ENCODE measurements at regions not wholly inside any gene's neighbourhood (a gene's known extent, or its start where the extent isn't known, plus 50 kb on each side); places are given as distances from the start of the nearest gene placed in this dataset.

GRCh38 chr5:31008231-31008630, 185.3 kb upstream of the CDH6 start:
- H3K4me2 ChIP-seq (ENCODE audit: low read length), result no peak overlapping the region
- H4K20me1 ChIP-seq (ENCODE audit: insufficient read depth, low read length), result no peaks in the 10 kb centered on the region
- no peak overlapping the region for H3K27ac ChIP-seq (ENCODE audit: low read length)
- H3K9ac ChIP-seq (ENCODE audit: low read length), result no peak overlapping the region
- no peak overlapping the region for H3K4me3 ChIP-seq (ENCODE audit: low read length)
- no peak overlapping the region for H2AFZ ChIP-seq (ENCODE audit: low read depth, low read length)
- no peaks in the 10 kb centered on the region for H3K27me3 ChIP-seq (ENCODE audit: low read depth, low read length)
- H3K36me3 ChIP-seq (replicated peaks; ENCODE audit: low read depth, low read length), result no peaks in the 10 kb centered on the region
- no peaks in the 10 kb centered on the region for H3K4me1 ChIP-seq (ENCODE audit: low read length)
- no peak for TF ChIP-seq EZH2phosphoT487 (IDR thresholded peaks at IDR 0.05; ENCODE audit: low read depth)
- no peak for TF ChIP-seq CTCF (IDR thresholded peaks at IDR 0.05; ENCODE audit: low read depth, low read length)
- H3K9me3 ChIP-seq (ENCODE audit: insufficient read depth, low read length), result no peaks in the 10 kb centered on the region
- no peaks in the 10 kb centered on the region for H3K79me2 ChIP-seq (ENCODE audit: low read length)

GRCh38 chr5:31007672-31008071, 185.8 kb upstream of the CDH6 start:
- TF ChIP-seq EZH2phosphoT487 (IDR thresholded peaks at IDR 0.05; ENCODE audit: low read depth) (no peak), CTCF (IDR thresholded peaks at IDR 0.05; ENCODE audit: low read depth, low read length) (no peak)

GRCh38 chr5:31000287-31000686, 193.2 kb upstream of the CDH6 start:
- Histone ChIP-seq H3K4me2 (ENCODE audit: low read length) (no peak overlapping the region), H3K9me3 (ENCODE audit: insufficient read depth, low read length) (no peaks in the 10 kb centered on the region), H3K27ac (ENCODE audit: low read length) (no peak overlapping the region), H3K4me1 (ENCODE audit: low read length) (no peaks in the 10 kb centered on the region), H2AFZ (ENCODE audit: low read depth, low read length) (no peak overlapping the region), H3K27me3 (ENCODE audit: low read depth, low read length) (no peaks in the 10 kb centered on the region), H3K4me3 (ENCODE audit: low read length) (no peak overlapping the region), H3K36me3 (replicated peaks; ENCODE audit: low read depth, low read length) (no peaks in the 10 kb centered on the region), H4K20me1 (ENCODE audit: insufficient read depth, low read length) (no peaks in the 10 kb centered on the region), H3K79me2 (ENCODE audit: low read length) (no peaks in the 10 kb centered on the region), H3K9ac (ENCODE audit: low read length) (no peak overlapping the region)
- no peak for TF ChIP-seq EZH2phosphoT487 (IDR thresholded peaks at IDR 0.05; ENCODE audit: low read depth)
- no peak for TF ChIP-seq CTCF (IDR thresholded peaks at IDR 0.05; ENCODE audit: low read depth, low read length)

More at GRCh38 chr5:31007672-31008071, 185.8 kb upstream of the CDH6 start:
- H3K9ac ChIP-seq (ENCODE audit: low read length), result no peak overlapping the region
- H3K9me3 ChIP-seq (ENCODE audit: insufficient read depth, low read length), result no peaks in the 10 kb centered on the region
- H2AFZ ChIP-seq (ENCODE audit: low read depth, low read length), result no peak overlapping the region
- H3K4me2 ChIP-seq (ENCODE audit: low read length), result no peak overlapping the region
- no peaks in the 10 kb centered on the region for H3K36me3 ChIP-seq (replicated peaks; ENCODE audit: low read depth, low read length)
- H3K4me1 ChIP-seq (ENCODE audit: low read length), result no peaks in the 10 kb centered on the region
- H4K20me1 ChIP-seq (ENCODE audit: insufficient read depth, low read length), result no peaks in the 10 kb centered on the region
- H3K27ac ChIP-seq (ENCODE audit: low read length), result no peak overlapping the region
- no peaks in the 10 kb centered on the region for H3K79me2 ChIP-seq (ENCODE audit: low read length)
- no peak overlapping the region for H3K4me3 ChIP-seq (ENCODE audit: low read length)
- no peaks in the 10 kb centered on the region for H3K27me3 ChIP-seq (ENCODE audit: low read depth, low read length)

- no peaks in the 10 kb centered on the region for H3K27me3 ChIP-seq (ENCODE audit: low read depth, low read length)
- H3K4me2 ChIP-seq (ENCODE audit: low read length), result no peak overlapping the region
These were observed 195.8 kb upstream of the CDH6 start for GRCh38 chr5:30997681-30998080.

More at GRCh38 chr5:30997681-30998080, 195.8 kb upstream of the CDH6 start:
- no peak overlapping the region for H3K4me3 ChIP-seq (ENCODE audit: low read length)
- H4K20me1 ChIP-seq (ENCODE audit: insufficient read depth, low read length), result no peaks in the 10 kb centered on the region
- H3K27ac ChIP-seq (ENCODE audit: low read length), result no peak overlapping the region
- no peak overlapping the region for H3K9ac ChIP-seq (ENCODE audit: low read length)
- H2AFZ ChIP-seq (ENCODE audit: low read depth, low read length), result no peak overlapping the region
- H3K9me3 ChIP-seq (ENCODE audit: insufficient read depth, low read length), result no peaks in the 10 kb centered on the region
- H3K4me1 ChIP-seq (ENCODE audit: low read length), result no peaks in the 10 kb centered on the region
- TF ChIP-seq CTCF (IDR thresholded peaks at IDR 0.05; ENCODE audit: low read depth, low read length) (no peak), EZH2phosphoT487 (IDR thresholded peaks at IDR 0.05; ENCODE audit: low read depth) (no peak)
- no peaks in the 10 kb centered on the region for H3K79me2 ChIP-seq (ENCODE audit: low read length)
- H3K36me3 ChIP-seq (replicated peaks; ENCODE audit: low read depth, low read length), result no peaks in the 10 kb centered on the region

Data from OCI-LY3 (cell line).